ENCODE measurements at regions not wholly inside any gene's neighbourhood (a gene's known extent, or its start where the extent isn't known, plus 50 kb on each side); places are given as distances from the start of the nearest gene placed in this dataset.
"Not testable (repeated sequence)": the region's sequence is repeated elsewhere in the genome, so short reads cannot be mapped to it uniquely, and the experiment has no call there.

- H3K4me1 Mint-ChIP-seq (ENCODE audit: low read depth), result no peaks in the 10 kb centered on the region
- no peak for DNase-seq (ENCODE audit: low spot score)
- peaks cover 24% of the 10 kb centered on the region for H3K27me3 Mint-ChIP-seq (ENCODE audit: low read depth)
- no peaks in the 10 kb centered on the region for H3K36me3 Mint-ChIP-seq (ENCODE audit: low read depth)
- no peaks in the 10 kb centered on the region for H3K9me3 Mint-ChIP-seq (ENCODE audit: low read depth)
- no peak for TF ChIP-seq CTCF (IDR thresholded peaks at IDR 0.05)
- H3K27ac Mint-ChIP-seq (ENCODE audit: unreplicated experiment), result no peak overlapping the region
- H3K4me3 Mint-ChIP-seq (ENCODE audit: unreplicated experiment), result no peak overlapping the region
These were observed 474.0 kb upstream of the OLFM3 start for GRCh38 chr1:102470767-102471166.

GRCh38 chr1:102466487-102466886 lies 469.8 kb upstream of the OLFM3 start:
- Mint-ChIP-seq H3K4me1 (ENCODE audit: low read depth) (no peaks in the 10 kb centered on the region), H3K36me3 (ENCODE audit: low read depth) (no peaks in the 10 kb centered on the region), H3K4me3 (ENCODE audit: unreplicated experiment) (no peak overlapping the region), H3K27me3 (ENCODE audit: low read depth) (peaks cover 21% of the 10 kb centered on the region), H3K9me3 (ENCODE audit: low read depth) (no peaks in the 10 kb centered on the region), H3K27ac (ENCODE audit: unreplicated experiment) (no peak overlapping the region)
- no peak for TF ChIP-seq CTCF (IDR thresholded peaks at IDR 0.05)
- DNase-seq (ENCODE audit: low spot score), result no peak

GRCh38 chr1:102463328-102463727 lies 466.6 kb upstream of the OLFM3 start:
- no peak for DNase-seq (ENCODE audit: low spot score)
- H3K27me3 Mint-ChIP-seq (ENCODE audit: low read depth), result peaks cover 16% of the 10 kb centered on the region
- no peak overlapping the region for H3K4me3 Mint-ChIP-seq (ENCODE audit: unreplicated experiment)
- H3K36me3 Mint-ChIP-seq (ENCODE audit: low read depth), result no peaks in the 10 kb centered on the region
- H3K4me1 Mint-ChIP-seq (ENCODE audit: low read depth), result no peaks in the 10 kb centered on the region
- no peaks in the 10 kb centered on the region for H3K9me3 Mint-ChIP-seq (ENCODE audit: low read depth)
- no peak overlapping the region for H3K27ac Mint-ChIP-seq (ENCODE audit: unreplicated experiment)
- no peak for TF ChIP-seq CTCF (IDR thresholded peaks at IDR 0.05)

GRCh38 chr1:102442317-102442716 lies 445.6 kb upstream of the OLFM3 start:
- not testable (repeated sequence) for H3K9me3 Mint-ChIP-seq (ENCODE audit: low read depth); H3K4me3 Mint-ChIP-seq (ENCODE audit: unreplicated experiment); H3K27ac Mint-ChIP-seq (ENCODE audit: unreplicated experiment); DNase-seq (ENCODE audit: low spot score); H3K4me1 Mint-ChIP-seq (ENCODE audit: low read depth); H3K36me3 Mint-ChIP-seq (ENCODE audit: low read depth); H3K27me3 Mint-ChIP-seq (ENCODE audit: low read depth)

- no peak overlapping the region for H3K27ac Mint-ChIP-seq (ENCODE audit: unreplicated experiment)
- H3K4me1 Mint-ChIP-seq (ENCODE audit: low read depth), result no peaks in the 10 kb centered on the region
- TF ChIP-seq CTCF (IDR thresholded peaks at IDR 0.05), result no peak
- no peaks in the 10 kb centered on the region for H3K36me3 Mint-ChIP-seq (ENCODE audit: low read depth)
- no peak for DNase-seq (ENCODE audit: low spot score)
- peaks cover 10% of the 10 kb centered on the region for H3K9me3 Mint-ChIP-seq (ENCODE audit: low read depth)
- peaks cover 2% of the 10 kb centered on the region for H3K27me3 Mint-ChIP-seq (ENCODE audit: low read depth)
- no peak overlapping the region for H3K4me3 Mint-ChIP-seq (ENCODE audit: unreplicated experiment)
These were observed 438.8 kb upstream of the OLFM3 start for GRCh38 chr1:102435483-102435882.

GRCh38 chr1:102434421-102434820 lies 437.7 kb upstream of the OLFM3 start:
- Mint-ChIP-seq H3K27me3 (ENCODE audit: low read depth) (peaks cover 2% of the 10 kb centered on the region), H3K4me3 (ENCODE audit: unreplicated experiment) (no peak overlapping the region), H3K9me3 (ENCODE audit: low read depth) (peaks cover 10% of the 10 kb centered on the region), H3K4me1 (ENCODE audit: low read depth) (no peaks in the 10 kb centered on the region), H3K36me3 (ENCODE audit: low read depth) (no peaks in the 10 kb centered on the region), H3K27ac (ENCODE audit: unreplicated experiment) (no peak overlapping the region)
- DNase-seq (ENCODE audit: low spot score), result no peak
- TF ChIP-seq CTCF (IDR thresholded peaks at IDR 0.05), result peak; percentile 72

All from chondrocyte (in vitro differentiated cells).